ENCODE measurements at regions not wholly inside any gene's neighbourhood (a gene's known extent, or its start where the extent isn't known, plus 50 kb on each side); places are given as distances from the start of the nearest gene placed in this dataset.

GRCh38 chr17:77418609-77419008 is 277.8 kb downstream of the SEC14L1 start:
- ChIA-PET CTCF (ENCODE audit: low intra/inter-chr PET ratio, low total read pairs) (no interaction called here), POLR2A (interaction anchor here (0.9 kb wide), 1 partner anchor 11 kb away, joined by 3 read pairs; no protein-coding TSS in a partner anchor)

More at GRCh38 chr17:77418609-77419008, 277.8 kb downstream of the SEC14L1 start:
- Histone ChIP-seq H3K9me3 (ENCODE audit: low read length) (no peaks in the 10 kb centered on the region), H3K36me3 (replicated peaks in 1 of 2; ENCODE audit: control insufficient read depth in 1 of 2, insufficient read depth in 2 of 2, low read length in 2 of 2) (peaks cover 40 to 71% of the 10 kb centered on the region in 2 experiments), H3K9ac (ENCODE audit: insufficient read depth, low read depth, low read length) (no peak overlapping the region), H3K27ac (ENCODE audit: extremely low read length, insufficient read depth, low read length) (no peak overlapping the region), H3K4me2 (ENCODE audit: low read depth, low read length) (no peak overlapping the region), H3K4me3 (replicated peaks in 1 of 3; ENCODE audit: insufficient read depth in 1 of 3, low read depth in 2 of 3, low read length in 3 of 3) (no peak overlapping the region), H3K79me2 (ENCODE audit: insufficient read depth, low read length) (peaks cover 39% of the 10 kb centered on the region), H3K27me3 (ENCODE audit: control insufficient read depth in 1 of 2, insufficient read depth in 2 of 2, low read length in 2 of 2) (no peaks in the 10 kb centered on the region), H4K20me1 (ENCODE audit: insufficient read depth, low read length) (peaks cover 58% of the 10 kb centered on the region), H3K4me1 (ENCODE audit: insufficient read depth, low read length) (peaks cover 42% of the 10 kb centered on the region), H2AFZ (ENCODE audit: low read length) (no peak overlapping the region)
- no peak for DNase-seq (ENCODE audit: low spot score)
- BruUV-seq (replicated peaks), result no TSS peak
- FAIRE-seq, result no peak
- in situ Hi-C loops (cut with HindIII; ENCODE audit: extremely low pct_ligation_motif_present, low pct_unique_long_range_greater_than_20kb) (no loop called here), intact Hi-C loops (cut with micrococcal nuclease; ENCODE audit: unreplicated experiment) (no loop called here)
- no peak for TF ChIP-seq CREB3 (CRISPR knock-in tag; IDR thresholded peaks at IDR 0.05)
- no peak for TF ChIP-seq TEF (CRISPR knock-in tag; IDR thresholded peaks at IDR 0.05)
- TF ChIP-seq ZNF713 (CRISPR knock-in tag; IDR thresholded peaks at IDR 0.05), result no peak
- TF ChIP-seq IKZF4 (CRISPR knock-in tag; IDR thresholded peaks at IDR 0.05; ENCODE audit: borderline replicate concordance, low read depth, not compliant biosample characterization), result no peak
- no peak for TF ChIP-seq GMEB2 (CRISPR knock-in tag; IDR thresholded peaks at IDR 0.05; ENCODE audit: low read depth)
- TF ChIP-seq TBP (CRISPR knock-in tag; IDR thresholded peaks at IDR 0.05), result no peak
- TF ChIP-seq MZF1 (CRISPR knock-in tag; IDR thresholded peaks at IDR 0.05; ENCODE audit: borderline replicate concordance), result no peak
- no peak for TF ChIP-seq ZNF484 (CRISPR knock-in tag; IDR thresholded peaks at IDR 0.05; ENCODE audit: borderline replicate concordance, low read depth)
- no peak for TF ChIP-seq POLR2A (IDR thresholded peaks at IDR 0.05; ENCODE audit: insufficient read depth in 1 of 2, low read depth in 2 of 2, low read length in 2 of 2)
- no peak for ATAC-seq
- WGBS (ENCODE audit: low lambda C conversion rate), result 96% methylated on average over 5 of the region's 12 CpGs

Data from HepG2 (cell line).